Astrocyte of the spinal cord (primary cell): ENCODE measurements at regions not wholly inside any gene's neighbourhood (a gene's known extent, or its start where the extent isn't known, plus 50 kb on each side); places are given as distances from the start of the nearest gene placed in this dataset.

Experiments used
- DNase-seq: peaks from one replicate; pipeline ENCODE4 v3.0.0; 2011; ENCODE audit warnings: low read depth, low spot score
- H3K4me3 ChIP-seq: 2 replicates; pipeline ENCODE4 v1.5.1; 2011; ENCODE audit warnings: low read depth, mild to moderate bottlenecking, low read length, moderate library complexity
- CTCF ChIP-seq: IDR thresholded peaks from 2 replicates; pipeline ENCODE4 v1.5.1; 2012; ENCODE audit warnings: low read depth, mild to moderate bottlenecking, low read length, inconsistent platforms
- in situ Hi-C: cut with HindIII; loops from 2 replicates; pipeline ENCODE4 v1.10.0; 2017; ENCODE audit warnings: low sequenced_read_pairs

GRCh38 chr3:35966629-35967464, 327.5 kb downstream of the ARPP21 start:
- no peak for DNase-seq
- no peak overlapping the region for H3K4me3 ChIP-seq
- in situ Hi-C loops, result no loop called here
- TF ChIP-seq CTCF, result peak; percentile 2

GRCh38 chr3:35968043-35968622, 328.8 kb downstream of the ARPP21 start:
- in situ Hi-C loops, result no loop called here

GRCh38 chr3:35969406-35969805, 330.1 kb downstream of the ARPP21 start:
- peak; percentile 7 for DNase-seq
- in situ Hi-C loops, result no loop called here
- TF ChIP-seq CTCF, result no peak
- H3K4me3 ChIP-seq, result no peak overlapping the region

More at GRCh38 chr3:35968043-35968622, 328.8 kb downstream of the ARPP21 start:
- no peak for DNase-seq
- H3K4me3 ChIP-seq, result no peak overlapping the region
- no peak for TF ChIP-seq CTCF

GRCh38 chr3:35970793-35971192, 331.5 kb downstream of the ARPP21 start:
- H3K4me3 ChIP-seq, result no peak overlapping the region
- DNase-seq, result no peak
- in situ Hi-C loops, result no loop called here
- TF ChIP-seq CTCF, result no peak

GRCh38 chr3:35971686-35972085, 332.4 kb downstream of the ARPP21 start:
- no peak for DNase-seq
- no peak overlapping the region for H3K4me3 ChIP-seq
- no peak for TF ChIP-seq CTCF
- in situ Hi-C loops, result no loop called here

- no peak for DNase-seq
- in situ Hi-C loops, result no loop called here
- TF ChIP-seq CTCF, result no peak
- no peak overlapping the region for H3K4me3 ChIP-seq
Observed at GRCh38 chr3:35974872-35975271, 335.5 kb downstream of the ARPP21 start.
